ENCODE measurements at regions not wholly inside any gene's neighbourhood (a gene's known extent, or its start where the extent isn't known, plus 50 kb on each side); places are given as distances from the start of the nearest gene placed in this dataset.

DNA sequence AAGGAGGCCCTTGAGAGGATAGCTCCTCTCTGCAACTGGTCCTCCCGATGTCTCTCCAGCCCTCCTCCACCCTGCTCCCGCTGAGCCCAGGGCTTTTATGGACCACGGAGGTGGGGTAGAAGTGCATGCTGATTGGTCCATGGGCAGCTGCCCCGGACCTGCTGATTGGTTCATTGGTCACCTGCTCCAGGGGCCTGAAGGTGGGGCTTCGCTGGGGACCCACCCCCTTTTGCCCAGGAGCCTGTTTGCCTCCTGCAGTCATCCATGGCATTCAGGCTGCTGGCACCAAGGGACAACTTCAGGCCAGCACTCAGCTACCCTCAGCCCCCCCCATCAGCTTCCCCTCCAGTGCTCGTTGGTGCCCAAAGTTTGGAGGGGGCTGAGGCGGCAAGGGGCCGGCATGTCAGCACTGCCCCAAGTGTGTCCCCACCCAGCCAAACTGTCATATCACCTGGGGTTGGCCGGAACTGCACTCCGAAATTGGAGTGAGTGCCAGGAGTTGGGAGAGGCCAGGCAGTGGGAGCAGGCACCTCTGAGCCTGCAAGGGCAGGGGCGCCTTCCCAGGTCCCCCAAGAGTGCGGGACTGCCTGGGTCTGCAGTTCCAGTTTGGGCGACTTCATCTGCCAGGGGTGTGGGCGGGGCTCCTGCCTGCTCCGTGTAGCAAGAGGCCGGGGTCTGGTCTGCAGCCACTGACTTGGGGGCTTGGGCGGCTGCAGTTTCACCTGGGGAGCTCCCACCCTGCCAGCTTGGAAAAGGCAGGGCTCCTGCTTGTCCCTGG is 288.9 kb downstream of the RDH14 start:
- ATAC-seq (ENCODE audit: low read depth) = no peak
- no peaks in the 10 kb centered on the region for H3K36me3 ChIP-seq (replicated peaks in 1 of 2; ENCODE audit: control extremely low read depth in 1 of 2, control insufficient read depth in 1 of 2, extremely low read depth in 1 of 2, insufficient read depth in 2 of 2, low read length in 1 of 2)
- CTCF ChIA-PET = no interaction called here
- no peak for TF ChIP-seq EZH2 (IDR thresholded peaks at IDR 0.05; ENCODE audit: borderline replicate concordance, insufficient read depth, low read depth, low read length, poor library complexity, severe bottlenecking)
- TF ChIP-seq, protein P1, sequence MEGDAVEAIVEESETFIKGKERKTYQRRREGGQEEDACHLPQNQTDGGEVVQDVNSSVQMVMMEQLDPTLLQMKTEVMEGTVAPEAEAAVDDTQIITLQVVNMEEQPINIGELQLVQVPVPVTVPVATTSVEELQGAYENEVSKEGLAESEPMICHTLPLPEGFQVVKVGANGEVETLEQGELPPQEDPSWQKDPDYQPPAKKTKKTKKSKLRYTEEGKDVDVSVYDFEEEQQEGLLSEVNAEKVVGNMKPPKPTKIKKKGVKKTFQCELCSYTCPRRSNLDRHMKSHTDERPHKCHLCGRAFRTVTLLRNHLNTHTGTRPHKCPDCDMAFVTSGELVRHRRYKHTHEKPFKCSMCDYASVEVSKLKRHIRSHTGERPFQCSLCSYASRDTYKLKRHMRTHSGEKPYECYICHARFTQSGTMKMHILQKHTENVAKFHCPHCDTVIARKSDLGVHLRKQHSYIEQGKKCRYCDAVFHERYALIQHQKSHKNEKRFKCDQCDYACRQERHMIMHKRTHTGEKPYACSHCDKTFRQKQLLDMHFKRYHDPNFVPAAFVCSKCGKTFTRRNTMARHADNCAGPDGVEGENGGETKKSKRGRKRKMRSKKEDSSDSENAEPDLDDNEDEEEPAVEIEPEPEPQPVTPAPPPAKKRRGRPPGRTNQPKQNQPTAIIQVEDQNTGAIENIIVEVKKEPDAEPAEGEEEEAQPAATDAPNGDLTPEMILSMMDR (IDR thresholded peaks at IDR 0.05) = no peak
- Mint-ChIP-seq H3K9me3 (ENCODE audit: insufficient read depth) (no peaks in the 10 kb centered on the region), H3K4me1 (no peaks in the 10 kb centered on the region), H3K27me3 (no peaks in the 10 kb centered on the region), H3K4me3 (no peak overlapping the region), H3K27ac (no peak overlapping the region)
- no peak overlapping the region for H3K4me3 ChIP-seq (ENCODE audit: control extremely low read depth in 1 of 5, extremely low read depth in 1 of 5, insufficient read depth in 1 of 5, low read depth in 2 of 5, low read length in 4 of 5)
- no peak for DNase-seq
- POLR2A ChIA-PET = no interaction called here
- no peak overlapping the region for H3K27ac ChIP-seq (ENCODE audit: low read length in 2 of 2)
- H2AFZ ChIP-seq (ENCODE audit: insufficient read depth, low read depth, low read length, poor library complexity, severe bottlenecking) = no peak overlapping the region
- intact Hi-C loops (cut with micrococcal nuclease) = no loop called here
- H4K20me1 ChIP-seq (ENCODE audit: control insufficient read depth, insufficient read depth, low read length, poor library complexity, severe bottlenecking) = no peaks in the 10 kb centered on the region
- peaks cover 0 to 13% (median 0%) of the 10 kb centered on the region in 3 donors for H3K9me3 ChIP-seq (ENCODE audit: control extremely low read depth in 1 of 3, control insufficient read depth in 2 of 3, insufficient read depth in 1 of 3, low read length in 2 of 3)
- H3K79me2 ChIP-seq (ENCODE audit: control insufficient read depth, insufficient read depth, low read length) = no peaks in the 10 kb centered on the region
- H3K9ac ChIP-seq (ENCODE audit: low read length) = no peak overlapping the region
- 89% methylated on average over 15 of the region's 17 CpGs for WGBS (ENCODE audit: insufficient coverage)
- H3K4me1 ChIP-seq (ENCODE audit: control insufficient read depth in 2 of 2, insufficient read depth in 2 of 2, low read length in 2 of 2) = no peaks in the 10 kb centered on the region
- no peaks in the 10 kb centered on the region for H3K27me3 ChIP-seq (replicated peaks in 1 of 4; ENCODE audit: control extremely low read depth in 1 of 4, control insufficient read depth in 3 of 4, insufficient read depth in 4 of 4, low read length in 3 of 4)
- no peak overlapping the region for H3K4me2 ChIP-seq (replicated peaks; ENCODE audit: low read depth, low read length, poor library complexity, severe bottlenecking)

DNA sequence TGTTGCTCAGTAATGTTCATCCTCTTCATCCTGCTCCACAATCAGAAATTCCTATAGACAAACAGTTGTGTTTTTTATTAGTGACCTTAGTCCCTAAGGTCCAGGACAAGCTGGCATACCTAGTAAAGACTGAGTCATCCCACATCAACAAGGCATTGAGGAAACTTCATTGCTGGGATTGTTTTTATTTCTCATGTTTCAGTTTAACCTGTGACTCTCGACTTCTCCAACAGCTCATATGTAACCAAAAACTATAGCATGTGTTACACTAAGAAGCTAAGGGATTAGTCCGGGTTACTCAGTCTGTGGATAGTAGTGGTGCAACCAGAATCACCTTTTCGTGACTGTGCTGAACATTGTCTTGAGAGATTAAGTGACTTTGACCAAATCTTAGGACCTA is 292.1 kb downstream of the RDH14 start:
- H3K27ac Mint-ChIP-seq = no peak overlapping the region
- DNase-seq (no peak), ATAC-seq (ENCODE audit: low read depth) (no peak)
- Histone ChIP-seq H3K27me3 (replicated peaks in 1 of 4; ENCODE audit: control extremely low read depth in 1 of 4, control insufficient read depth in 3 of 4, insufficient read depth in 4 of 4, low read length in 3 of 4) (no peaks in the 10 kb centered on the region), H3K4me1 (ENCODE audit: control insufficient read depth in 2 of 2, insufficient read depth in 2 of 2, low read length in 2 of 2) (no peaks in the 10 kb centered on the region), H2AFZ (ENCODE audit: insufficient read depth, low read depth, low read length, poor library complexity, severe bottlenecking) (no peak overlapping the region), H4K20me1 (ENCODE audit: control insufficient read depth, insufficient read depth, low read length, poor library complexity, severe bottlenecking) (no peaks in the 10 kb centered on the region), H3K4me2 (replicated peaks; ENCODE audit: low read depth, low read length, poor library complexity, severe bottlenecking) (no peak overlapping the region), H3K36me3 (replicated peaks in 1 of 2; ENCODE audit: control extremely low read depth in 1 of 2, control insufficient read depth in 1 of 2, extremely low read depth in 1 of 2, insufficient read depth in 2 of 2, low read length in 1 of 2) (no peaks in the 10 kb centered on the region), H3K79me2 (ENCODE audit: control insufficient read depth, insufficient read depth, low read length) (no peaks in the 10 kb centered on the region), H3K4me3 (ENCODE audit: control extremely low read depth in 1 of 5, extremely low read depth in 1 of 5, insufficient read depth in 1 of 5, low read depth in 2 of 5, low read length in 4 of 5) (no peak overlapping the region), H3K27ac (ENCODE audit: low read length in 2 of 2) (no peak overlapping the region), H3K9me3 (ENCODE audit: control extremely low read depth in 1 of 3, control insufficient read depth in 2 of 3, insufficient read depth in 1 of 3, low read length in 2 of 3) (peaks cover 0 to 13% (median 0%) of the 10 kb centered on the region in 3 donors), H3K9ac (ENCODE audit: low read length) (no peak overlapping the region)
- H3K4me3 Mint-ChIP-seq = no peak overlapping the region
- intact Hi-C loops (cut with micrococcal nuclease) = no loop called here
- TF ChIP-seq, protein P1 (IDR thresholded peaks at IDR 0.05) = no peak
- no peak for TF ChIP-seq EZH2 (IDR thresholded peaks at IDR 0.05; ENCODE audit: borderline replicate concordance, insufficient read depth, low read depth, low read length, poor library complexity, severe bottlenecking)
- H3K9me3 Mint-ChIP-seq (ENCODE audit: insufficient read depth) = no peaks in the 10 kb centered on the region
- WGBS (ENCODE audit: insufficient coverage) = no CpG with 5 or more reads among the region's 3 CpGs
- H3K4me1 Mint-ChIP-seq = no peaks in the 10 kb centered on the region
- ChIA-PET POLR2A (no interaction called here), CTCF (no interaction called here)
- H3K27me3 Mint-ChIP-seq = peaks cover 5% of the 10 kb centered on the region

Data from B cell (primary cell).